Parathyroid adenoma (tissue), 2 donors: ENCODE measurements at regions not wholly inside any gene's neighbourhood (a gene's known extent, or its start where the extent isn't known, plus 50 kb on each side); places are given as distances from the start of the nearest gene placed in this dataset.

Experiments used
- H2AFZ ChIP-seq: fragments of 300-600 bp; sonication (generic); one replicate; pipeline ENCODE4 v1.7.0; 2017; ENCODE audit warnings: antibody characterized with exemption, mild to moderate bottlenecking
- H3K27ac ChIP-seq: fragments of 300-600 bp; sonication (generic); one replicate; pipeline ENCODE4 v1.7.0; 2017
- H3K27me3 ChIP-seq: fragments of 300-600 bp; sonication (generic); one replicate; pipeline ENCODE4 v1.7.0; 2017; ENCODE audit warnings: low read length; ENCODE audit not compliant: control insufficient read depth, insufficient read depth
- H3K36me3 ChIP-seq: fragments of 300-600 bp; sonication (generic); one replicate; pipeline ENCODE4 v1.7.0; 2017; ENCODE audit warnings: low read length; ENCODE audit not compliant: control insufficient read depth, insufficient read depth
- H3K4me1 ChIP-seq: fragments of 300-600 bp; sonication (generic); one replicate; pipeline ENCODE4 v1.7.0; 2017; ENCODE audit warnings: control low read depth
- H3K4me2 ChIP-seq: fragments of 300-600 bp; sonication (generic); one replicate; pipeline ENCODE4 v1.7.0; 2017; ENCODE audit warnings: low read length
- H3K4me3 ChIP-seq: fragments of 300-600 bp; sonication (generic); one replicate; pipeline ENCODE4 v1.7.0; 2017; ENCODE audit warnings: low read depth, low read length
- H3K79me2 ChIP-seq: fragments of 300-600 bp; sonication (generic); one replicate; pipeline ENCODE4 v1.7.0; 2017; ENCODE audit warnings: control low read depth
- H3K9ac ChIP-seq: fragments of 300-600 bp; sonication (generic); one replicate; pipeline ENCODE4 v1.7.0; 2017; ENCODE audit warnings: mild to moderate bottlenecking
- H3K9me3 ChIP-seq: fragments of 300-600 bp; sonication (generic); one replicate; pipeline ENCODE4 v1.7.0; 2017; ENCODE audit warnings: low read length; ENCODE audit not compliant: control insufficient read depth
- TF ChIP-seq, protein P1 (sequence below): fragments of 300-600 bp; sonication (generic); IDR thresholded peaks from one replicate; pipeline ENCODE4 v1.7.0; 2017; ENCODE audit warnings: antibody characterized with exemption, mild to moderate bottlenecking
- donor health status: primary hyperparathyroidism.

GRCh38 chr16:76059701-76060100 lies 217.5 kb upstream of the CNTNAP4 start:
- Histone ChIP-seq H3K79me2 (no peaks in the 10 kb centered on the region), H3K4me2 (no peak overlapping the region), H3K27me3 (no peaks in the 10 kb centered on the region), H3K9me3 (no peaks in the 10 kb centered on the region), H3K27ac (no peak overlapping the region), H3K9ac (no peak overlapping the region), H3K4me1 (no peaks in the 10 kb centered on the region), H3K4me3 (no peak overlapping the region), H3K36me3 (no peaks in the 10 kb centered on the region), H2AFZ (no peak overlapping the region)
- TF ChIP-seq, protein P1, sequence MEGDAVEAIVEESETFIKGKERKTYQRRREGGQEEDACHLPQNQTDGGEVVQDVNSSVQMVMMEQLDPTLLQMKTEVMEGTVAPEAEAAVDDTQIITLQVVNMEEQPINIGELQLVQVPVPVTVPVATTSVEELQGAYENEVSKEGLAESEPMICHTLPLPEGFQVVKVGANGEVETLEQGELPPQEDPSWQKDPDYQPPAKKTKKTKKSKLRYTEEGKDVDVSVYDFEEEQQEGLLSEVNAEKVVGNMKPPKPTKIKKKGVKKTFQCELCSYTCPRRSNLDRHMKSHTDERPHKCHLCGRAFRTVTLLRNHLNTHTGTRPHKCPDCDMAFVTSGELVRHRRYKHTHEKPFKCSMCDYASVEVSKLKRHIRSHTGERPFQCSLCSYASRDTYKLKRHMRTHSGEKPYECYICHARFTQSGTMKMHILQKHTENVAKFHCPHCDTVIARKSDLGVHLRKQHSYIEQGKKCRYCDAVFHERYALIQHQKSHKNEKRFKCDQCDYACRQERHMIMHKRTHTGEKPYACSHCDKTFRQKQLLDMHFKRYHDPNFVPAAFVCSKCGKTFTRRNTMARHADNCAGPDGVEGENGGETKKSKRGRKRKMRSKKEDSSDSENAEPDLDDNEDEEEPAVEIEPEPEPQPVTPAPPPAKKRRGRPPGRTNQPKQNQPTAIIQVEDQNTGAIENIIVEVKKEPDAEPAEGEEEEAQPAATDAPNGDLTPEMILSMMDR = no peak

GRCh38 chr16:76071690-76072089 lies 205.5 kb upstream of the CNTNAP4 start:
- Histone ChIP-seq H3K4me3 (no peak overlapping the region), H3K4me2 (no peak overlapping the region), H3K36me3 (no peaks in the 10 kb centered on the region), H3K27me3 (no peaks in the 10 kb centered on the region), H2AFZ (no peak overlapping the region), H3K27ac (no peak overlapping the region), H3K9ac (no peak overlapping the region), H3K9me3 (no peaks in the 10 kb centered on the region), H3K4me1 (no peaks in the 10 kb centered on the region), H3K79me2 (no peaks in the 10 kb centered on the region)
- TF ChIP-seq, protein P1 = no peak

DNA sequence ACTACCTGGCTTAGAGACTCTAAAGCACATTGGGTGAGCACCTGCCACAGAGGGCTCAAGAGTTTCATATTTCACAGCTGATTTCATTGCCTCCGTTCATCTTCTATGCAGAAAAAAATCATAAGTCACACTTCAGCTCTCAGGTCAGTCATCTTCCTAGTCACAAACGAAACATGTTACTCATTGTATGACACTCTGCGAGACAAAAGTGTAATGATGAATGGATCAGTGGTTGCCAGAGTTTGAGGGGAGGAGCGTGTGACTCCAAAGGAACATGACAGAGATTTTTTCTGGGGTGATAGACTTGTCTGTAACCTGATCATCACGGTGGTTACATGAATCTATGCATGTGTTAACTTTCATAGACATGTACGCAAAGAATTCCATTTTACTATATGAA lies 195.2 kb upstream of the CNTNAP4 start:
- no peak overlapping the region for H2AFZ ChIP-seq
- no peak overlapping the region for H3K4me2 ChIP-seq
- H3K4me3 ChIP-seq = no peak overlapping the region
- no peaks in the 10 kb centered on the region for H3K79me2 ChIP-seq
- H3K4me1 ChIP-seq = no peaks in the 10 kb centered on the region
- no peaks in the 10 kb centered on the region for H3K36me3 ChIP-seq
- no peaks in the 10 kb centered on the region for H3K27me3 ChIP-seq
- H3K9ac ChIP-seq = no peak overlapping the region
- H3K9me3 ChIP-seq = no peaks in the 10 kb centered on the region
- no peak overlapping the region for H3K27ac ChIP-seq
- TF ChIP-seq, protein P1 = no peak

DNA sequence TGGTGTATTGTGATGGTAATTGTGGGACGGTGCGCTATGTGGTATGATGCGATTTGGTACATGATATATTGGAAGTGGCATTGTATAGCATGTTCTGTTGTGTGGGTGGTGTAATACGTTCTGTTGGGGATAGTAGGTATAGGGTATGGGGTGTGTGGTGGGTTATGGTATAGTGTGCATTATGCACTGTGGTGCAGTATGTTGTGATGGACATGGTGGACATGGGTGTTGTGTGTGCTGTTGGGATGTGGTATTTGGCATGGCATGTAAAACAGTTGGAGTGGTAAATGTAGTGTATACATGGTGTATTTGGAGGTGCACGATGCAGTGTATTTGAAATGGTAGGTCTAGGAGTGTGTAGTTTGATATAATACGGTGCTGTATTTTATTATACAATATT lies 170.6 kb upstream of the CNTNAP4 start:
- peaks cover 3% of the 10 kb centered on the region for H3K9me3 ChIP-seq
- no peaks in the 10 kb centered on the region for H3K79me2 ChIP-seq

DNA sequence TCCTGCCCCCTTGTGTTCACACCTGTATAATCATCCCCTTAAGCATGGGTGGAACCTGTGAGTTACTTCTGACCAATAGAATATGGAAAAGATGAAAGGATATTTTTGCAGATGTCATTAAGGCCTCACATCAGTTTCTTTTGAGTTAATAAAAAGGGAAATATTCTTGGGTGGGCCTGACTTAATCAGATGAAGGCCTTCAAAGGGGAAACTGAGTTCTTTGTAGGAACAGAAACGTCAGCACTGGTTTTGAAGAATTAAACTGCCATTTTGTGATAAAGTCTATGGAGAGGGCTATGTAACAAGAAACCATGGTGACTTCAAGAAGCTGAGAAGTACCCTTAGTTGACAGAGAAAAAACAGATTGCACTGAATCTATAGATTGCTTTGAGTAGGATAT lies 168.7 kb upstream of the CNTNAP4 start:
- TF ChIP-seq, protein P1 = no peak
- Histone ChIP-seq H2AFZ (no peak overlapping the region), H3K4me1 (no peaks in the 10 kb centered on the region), H3K4me2 (no peak overlapping the region), H3K79me2 (no peaks in the 10 kb centered on the region), H3K27ac (no peak overlapping the region), H3K27me3 (no peaks in the 10 kb centered on the region), H3K36me3 (no peaks in the 10 kb centered on the region), H3K9ac (no peak overlapping the region), H3K4me3 (no peak overlapping the region), H3K9me3 (peaks cover 3% of the 10 kb centered on the region)

More for the DNA sequence above, 170.6 kb upstream of the CNTNAP4 start:
- Histone ChIP-seq H2AFZ (no peak overlapping the region), H3K36me3 (no peaks in the 10 kb centered on the region), H3K27ac (no peak overlapping the region), H3K4me2 (no peak overlapping the region), H3K9ac (no peak overlapping the region), H3K27me3 (no peaks in the 10 kb centered on the region), H3K4me3 (no peak overlapping the region), H3K4me1 (no peaks in the 10 kb centered on the region)
- TF ChIP-seq, protein P1 = no peak
